GM18907 (cell line): ENCODE measurements at regions not wholly inside any gene's neighbourhood (a gene's known extent, or its start where the extent isn't known, plus 50 kb on each side); places are given as distances from the start of the nearest gene placed in this dataset.

Experiments used
- ATAC-seq: cut with Tn5 transposase; IDR thresholded peaks from one replicate; pipeline ENCODE4 v1.9.1; 2021; ENCODE audit warnings: mild to moderate bottlenecking, moderate library complexity; ENCODE audit not compliant: unreplicated experiment

DNA sequence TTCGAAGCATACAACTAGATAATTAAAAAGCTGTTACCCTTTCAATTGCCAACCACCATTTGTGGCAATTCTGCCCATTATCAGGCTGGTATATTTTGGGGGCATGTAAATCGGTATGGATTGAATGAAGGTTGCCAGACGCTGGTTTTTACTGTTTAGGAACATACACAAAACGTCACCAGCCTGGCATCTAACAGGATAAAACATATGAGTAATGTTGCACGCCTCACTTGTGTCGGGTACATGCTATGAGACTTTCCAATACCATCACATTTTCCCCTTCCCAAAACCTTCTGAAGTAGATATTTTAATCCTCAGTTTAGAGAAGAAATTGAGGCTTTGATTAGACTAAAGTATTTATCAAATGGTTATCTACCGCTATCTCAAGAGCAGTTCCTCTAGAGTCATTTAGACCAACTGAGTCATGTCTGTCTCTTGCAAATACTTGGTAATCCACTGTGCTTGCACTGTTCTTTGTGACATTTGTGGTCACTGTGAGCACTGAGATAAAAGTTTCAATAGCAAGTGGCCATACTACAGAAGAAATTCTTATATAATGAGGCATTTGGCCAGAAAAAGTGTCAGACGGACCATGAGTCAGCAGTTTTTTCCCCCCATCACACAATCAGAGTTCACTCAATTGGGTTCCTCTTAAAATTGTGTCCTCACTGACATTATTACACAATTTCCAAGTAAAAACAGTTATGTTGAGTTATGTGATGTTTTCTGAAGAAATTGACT, 498.7 kb downstream of the NXPH1 start:
- no peak for ATAC-seq

DNA sequence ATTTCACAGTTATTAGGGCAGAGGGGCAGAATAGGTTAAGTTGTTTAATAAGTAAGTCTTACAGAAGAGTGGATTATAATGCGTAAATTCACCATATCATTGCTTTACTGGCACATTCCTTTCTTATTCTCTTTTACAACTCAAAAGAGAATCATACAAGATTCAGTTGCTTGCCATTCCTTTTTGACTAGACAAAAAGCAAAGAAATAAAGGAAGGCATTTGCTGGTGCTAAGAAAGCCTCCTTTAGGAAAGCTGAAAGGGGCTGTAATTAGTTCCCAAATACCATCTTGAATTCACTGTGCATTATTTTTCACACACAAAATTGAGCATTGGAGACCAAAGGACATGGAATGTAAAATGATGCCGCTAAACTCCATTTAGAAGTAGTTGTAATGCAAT, 499.3 kb downstream of the NXPH1 start:
- ATAC-seq = no peak

DNA sequence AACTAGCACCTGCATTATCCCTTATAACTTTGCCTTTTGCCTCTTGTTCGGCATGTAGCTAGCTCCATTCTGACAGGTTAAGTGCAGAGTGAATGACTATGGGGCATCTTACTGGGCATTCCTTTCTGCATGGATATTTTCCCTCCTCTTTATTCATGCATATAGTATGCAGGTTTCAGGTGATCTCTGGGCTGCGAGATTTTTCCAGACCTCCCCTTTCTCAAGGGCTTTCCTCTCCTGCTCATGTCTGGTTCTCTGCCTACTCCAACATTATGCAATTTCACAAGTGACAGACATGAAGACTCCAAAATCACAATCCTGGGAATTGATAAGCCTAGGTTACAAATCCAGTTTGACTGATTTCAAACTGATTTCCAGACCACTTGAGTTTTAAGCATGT, 503.8 kb downstream of the NXPH1 start:
- ATAC-seq = no peak

DNA sequence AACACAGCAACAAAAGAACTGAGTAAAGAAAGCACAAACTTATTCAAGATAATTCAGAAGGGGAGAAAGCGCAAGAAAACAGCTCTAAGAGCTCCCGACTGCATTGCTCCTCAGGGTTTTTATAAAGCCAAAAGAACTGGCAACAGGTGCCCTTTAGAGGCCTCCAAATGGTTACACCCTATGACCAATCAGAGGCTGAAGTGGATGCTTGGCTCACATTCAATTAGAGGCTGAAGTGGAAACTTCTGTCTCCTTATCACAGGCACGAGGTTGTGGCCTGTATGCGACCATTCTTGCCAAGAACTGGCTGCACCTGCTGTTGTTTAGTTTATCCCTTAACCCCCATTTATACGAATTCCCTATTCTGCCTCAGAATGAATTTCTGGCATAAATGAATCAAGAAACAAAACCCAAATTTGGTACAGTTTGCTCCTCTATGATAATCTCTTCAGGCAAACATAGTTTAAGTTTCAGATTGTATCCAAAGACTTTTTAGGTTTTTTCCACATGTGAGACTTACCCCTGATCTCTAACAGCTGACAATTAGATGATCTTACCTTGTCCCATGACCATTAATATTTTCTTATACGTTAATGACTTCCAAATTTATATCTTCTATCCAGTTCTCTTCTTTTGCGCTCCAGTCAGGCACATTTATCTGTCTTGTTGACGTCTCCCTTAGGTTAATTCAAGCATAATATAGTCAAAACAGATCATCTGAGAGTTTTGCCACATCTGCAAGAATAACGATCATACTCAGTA, 504.8 kb downstream of the NXPH1 start:
- no peak for ATAC-seq

DNA sequence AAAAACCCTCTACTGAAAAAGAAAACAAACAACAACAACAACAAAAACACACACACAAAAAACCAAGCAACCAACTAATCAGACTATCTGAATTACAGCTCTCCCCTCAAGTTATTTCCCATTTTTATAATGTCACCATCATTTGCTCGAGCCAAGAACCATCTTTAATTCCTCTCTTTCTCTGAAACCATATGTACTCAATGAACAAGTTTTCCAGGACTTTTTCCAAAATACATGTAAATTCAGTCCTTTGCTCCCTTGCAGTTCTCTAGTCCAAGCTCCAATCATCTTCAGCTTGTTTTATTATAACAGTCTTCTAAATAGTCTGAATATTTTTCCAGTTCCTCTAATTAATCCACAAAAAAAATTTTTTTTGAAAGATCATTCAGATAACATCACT, 506.0 kb downstream of the NXPH1 start:
- ATAC-seq = no peak

DNA sequence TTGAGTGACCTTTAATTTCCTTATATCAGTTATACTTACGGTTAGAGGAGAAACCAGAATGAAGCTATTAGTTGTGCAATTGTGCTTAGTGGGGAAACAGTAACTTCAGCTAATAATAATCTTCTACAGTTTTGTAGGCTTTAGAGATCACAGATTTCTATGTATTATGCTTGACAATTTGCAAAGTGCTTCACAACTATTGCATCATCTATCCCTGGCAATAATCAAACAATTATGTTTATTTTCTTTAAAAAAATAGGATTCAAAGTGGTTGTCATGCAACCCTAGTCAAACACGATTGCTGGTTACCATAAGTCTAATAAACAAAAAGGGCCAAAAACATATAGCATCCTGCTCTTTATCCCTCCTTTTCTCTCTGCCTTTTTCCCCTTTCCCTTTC, 530.3 kb downstream of the NXPH1 start:
- no peak for ATAC-seq

DNA sequence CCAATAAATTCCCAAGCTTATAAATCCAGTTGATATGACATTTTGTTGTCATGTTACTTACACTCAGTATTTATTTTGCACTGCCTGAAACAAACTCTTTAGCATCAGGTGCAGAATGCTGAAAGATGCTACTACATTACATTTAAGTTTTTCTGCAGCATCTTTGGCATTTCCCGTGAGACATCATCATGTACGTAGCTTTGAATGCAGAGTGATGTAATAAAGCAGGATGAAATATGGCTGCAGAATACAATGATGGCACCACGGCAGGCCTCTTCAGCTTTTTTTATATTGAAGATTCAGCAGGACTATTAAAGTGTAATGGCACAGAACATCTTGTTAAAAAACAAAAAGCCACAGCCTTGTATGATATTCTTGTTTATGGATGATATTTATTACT, 531.8 kb downstream of the NXPH1 start:
- ATAC-seq = no peak

DNA sequence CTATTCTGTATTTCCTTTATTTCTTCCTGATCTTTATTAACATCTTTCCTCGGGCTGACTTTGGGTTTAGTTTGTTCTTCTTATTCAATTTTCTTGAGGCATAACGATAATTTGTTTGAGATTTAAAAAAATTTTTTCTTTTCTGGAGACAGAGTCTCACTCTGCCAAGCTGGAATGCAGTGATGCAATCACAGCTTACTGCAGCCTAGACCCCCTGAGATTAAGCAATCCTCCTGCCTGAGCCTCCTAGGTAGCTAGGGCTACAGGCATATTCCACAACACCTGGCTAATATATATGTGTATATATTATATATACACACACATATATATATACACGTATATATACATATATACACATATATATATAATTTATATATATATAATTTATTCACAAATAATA, 540.2 kb downstream of the NXPH1 start:
- ATAC-seq = no peak

DNA sequence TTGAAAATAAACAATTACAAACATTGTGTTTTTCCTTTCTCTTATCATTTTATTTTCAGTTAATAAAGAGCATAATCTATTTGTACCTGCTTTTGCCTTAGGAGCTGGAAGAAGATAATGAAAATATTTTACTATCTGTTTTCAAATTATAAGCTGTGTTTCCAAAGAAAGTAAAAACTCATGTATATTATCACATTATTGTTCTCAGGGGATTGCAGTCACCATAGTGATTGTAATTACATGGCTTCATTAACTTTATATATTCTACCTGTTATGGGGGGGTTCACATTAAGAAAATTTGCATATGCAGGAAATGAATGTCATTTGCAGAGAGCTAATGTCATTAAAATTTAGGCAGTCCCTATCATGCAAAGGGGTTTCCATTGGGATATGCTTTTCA, 542.3 kb downstream of the NXPH1 start:
- ATAC-seq = no peak

DNA sequence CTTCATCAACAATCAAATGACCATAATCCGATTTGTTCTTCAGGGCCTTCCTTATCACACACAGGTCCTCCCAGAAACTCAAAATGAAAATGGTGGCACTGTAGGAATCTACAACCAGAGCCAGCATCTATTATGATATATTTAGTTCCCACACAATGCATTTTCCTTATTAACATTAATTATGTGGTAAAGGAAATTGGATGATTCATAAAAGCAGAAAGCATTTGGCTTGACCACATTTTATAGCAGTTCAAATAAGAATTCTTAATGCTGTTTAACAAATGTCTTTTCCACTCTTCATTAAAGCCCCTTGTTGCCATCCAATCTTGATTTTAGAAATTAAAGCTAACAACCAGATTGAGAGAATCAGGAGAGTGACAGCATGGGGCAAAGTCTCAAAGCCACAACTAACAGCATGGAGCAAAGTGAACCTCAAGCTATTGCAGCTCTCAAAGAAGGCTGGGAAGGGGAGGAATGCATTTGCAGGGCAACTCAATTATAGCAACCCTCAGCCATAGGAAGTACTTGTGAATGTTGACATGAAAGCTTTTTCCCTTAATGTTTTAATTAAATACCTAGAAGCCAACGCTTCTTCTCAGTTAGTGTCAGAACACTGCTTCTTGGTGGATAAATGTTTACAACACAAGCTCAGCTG, 549.1 kb downstream of the NXPH1 start:
- no peak for ATAC-seq

DNA sequence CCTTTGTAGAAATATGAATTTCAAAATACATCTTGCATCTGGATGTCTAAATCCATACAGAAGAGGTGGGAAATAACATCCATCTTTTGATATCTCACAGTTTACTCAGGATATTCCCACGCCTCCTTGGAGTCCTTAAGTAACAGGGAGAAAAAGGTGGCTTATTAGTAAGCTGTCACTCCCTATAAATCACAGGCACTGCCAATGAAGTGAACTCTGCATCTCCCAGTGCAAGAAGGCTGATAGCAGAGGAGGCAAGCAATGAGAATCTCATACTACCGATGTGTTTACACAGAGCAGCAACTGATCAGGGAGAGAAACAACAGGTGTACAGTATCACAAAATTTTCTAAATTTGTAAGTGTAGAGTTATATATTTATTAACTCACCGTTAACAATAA, 551.8 kb downstream of the NXPH1 start:
- ATAC-seq = no peak

DNA sequence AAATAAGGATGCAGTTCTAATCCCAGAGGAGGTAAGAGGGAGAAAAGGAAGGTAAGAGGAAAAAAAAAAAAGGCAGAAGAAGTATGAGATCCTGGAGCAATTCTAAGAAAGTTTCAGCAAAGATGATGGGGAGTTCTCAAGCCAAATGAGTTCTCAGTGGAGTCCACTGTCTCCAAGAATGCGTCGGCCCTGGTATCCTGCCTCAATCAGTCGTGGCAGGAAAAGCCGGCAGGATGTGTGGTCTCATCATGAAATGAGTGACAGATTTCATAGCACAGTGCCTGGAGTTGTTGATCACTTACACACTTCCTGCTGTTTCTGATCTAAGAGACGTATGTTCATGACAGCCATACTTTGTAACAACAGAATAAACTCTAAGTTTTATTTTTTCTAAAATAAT, 554.9 kb downstream of the NXPH1 start:
- ATAC-seq = no peak

DNA sequence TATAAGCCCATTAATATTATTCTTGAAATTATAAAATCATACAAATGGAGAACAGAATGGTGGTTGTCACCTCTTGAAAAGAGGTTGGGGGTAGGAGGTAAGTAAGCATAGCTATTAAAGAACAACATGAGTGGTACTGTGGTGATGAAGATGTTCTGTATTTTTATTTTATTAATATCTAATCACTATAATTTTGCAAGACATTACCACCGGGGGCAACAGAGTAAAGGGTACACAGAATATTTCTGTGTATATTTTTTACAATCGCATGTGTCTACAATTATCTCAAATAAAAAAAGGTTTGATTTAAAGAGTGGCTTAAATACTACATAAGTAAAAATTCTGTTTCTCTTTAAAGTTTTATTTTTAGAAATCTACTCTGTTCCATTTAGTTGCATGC, 557.8 kb downstream of the NXPH1 start:
- no peak for ATAC-seq

DNA sequence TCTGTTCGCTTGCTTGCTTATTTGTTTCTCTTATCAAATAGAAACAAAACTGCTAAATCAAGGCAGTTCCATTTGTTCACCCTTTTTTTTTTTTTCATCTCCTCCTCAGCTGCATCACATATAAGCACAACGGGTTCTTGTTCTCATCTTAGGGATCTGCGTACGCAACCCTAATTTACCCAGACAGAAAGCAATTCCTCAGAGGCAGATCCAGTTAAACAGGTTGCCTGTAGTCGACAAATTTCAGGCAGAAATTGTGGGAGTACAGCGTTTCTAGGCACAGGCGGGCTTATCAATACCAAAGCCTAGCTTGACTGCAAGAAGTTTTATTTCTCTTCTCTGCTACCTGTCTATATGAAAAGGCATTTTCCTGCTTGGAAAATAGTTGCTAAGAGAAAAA, 565.4 kb downstream of the NXPH1 start:
- ATAC-seq = no peak

DNA sequence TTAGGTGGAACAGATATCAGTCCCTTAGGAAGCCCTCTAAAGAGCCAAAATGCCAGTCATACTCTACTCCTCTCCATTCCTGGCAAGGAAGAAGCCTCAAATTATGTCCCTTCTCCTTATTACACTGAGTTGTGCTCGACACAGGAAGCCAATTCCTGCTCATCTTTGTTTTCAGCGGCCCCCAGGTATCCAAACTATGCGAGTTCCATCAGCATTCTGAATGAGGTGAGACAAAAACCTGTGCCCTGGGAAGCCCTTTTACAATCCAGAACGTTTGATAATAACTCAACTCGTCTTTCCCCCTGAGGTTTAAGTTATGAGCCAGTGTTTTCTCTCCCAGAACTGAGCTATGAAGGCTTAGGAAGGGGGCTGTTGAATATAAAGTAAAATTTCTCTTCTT, 580.5 kb downstream of the NXPH1 start:
- no peak for ATAC-seq

DNA sequence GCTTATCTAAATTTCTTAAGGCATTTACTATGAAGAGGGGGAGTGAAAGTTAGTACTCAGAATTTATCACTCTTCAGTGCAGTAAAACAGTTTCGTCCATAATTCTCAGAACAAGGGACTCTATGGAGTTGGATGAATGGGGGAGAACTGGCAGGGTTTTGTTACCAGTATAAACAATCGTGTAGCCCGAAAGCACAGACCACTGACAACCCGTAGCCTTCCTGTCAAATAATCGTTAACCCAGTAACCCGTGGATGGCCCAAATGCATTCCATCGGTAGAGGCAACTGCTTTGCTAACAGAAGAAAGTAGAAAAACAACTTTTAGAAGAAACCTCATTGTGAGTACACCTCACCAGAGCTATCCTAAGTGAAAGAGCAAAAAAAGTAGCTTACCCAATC, 583.9 kb downstream of the NXPH1 start:
- ATAC-seq = no peak

DNA sequence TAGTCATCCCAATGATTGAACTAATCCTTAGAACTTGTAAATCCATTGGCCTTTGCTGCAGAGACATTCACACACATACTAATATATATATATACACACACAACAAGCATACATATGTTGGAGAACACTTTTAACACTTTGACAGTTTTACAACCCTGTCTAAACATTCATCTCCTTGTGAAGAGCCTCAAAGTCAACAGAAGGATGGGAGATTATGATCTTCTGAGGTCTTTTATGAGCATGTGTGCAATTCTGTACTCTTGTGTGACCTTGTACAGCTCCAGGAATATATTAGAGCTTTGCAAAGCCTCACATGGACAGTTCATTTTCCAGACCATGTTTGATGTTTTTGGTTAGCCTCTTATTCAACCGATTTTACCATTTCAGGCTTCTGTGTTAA, 589.0 kb downstream of the NXPH1 start:
- ATAC-seq = no peak

DNA sequence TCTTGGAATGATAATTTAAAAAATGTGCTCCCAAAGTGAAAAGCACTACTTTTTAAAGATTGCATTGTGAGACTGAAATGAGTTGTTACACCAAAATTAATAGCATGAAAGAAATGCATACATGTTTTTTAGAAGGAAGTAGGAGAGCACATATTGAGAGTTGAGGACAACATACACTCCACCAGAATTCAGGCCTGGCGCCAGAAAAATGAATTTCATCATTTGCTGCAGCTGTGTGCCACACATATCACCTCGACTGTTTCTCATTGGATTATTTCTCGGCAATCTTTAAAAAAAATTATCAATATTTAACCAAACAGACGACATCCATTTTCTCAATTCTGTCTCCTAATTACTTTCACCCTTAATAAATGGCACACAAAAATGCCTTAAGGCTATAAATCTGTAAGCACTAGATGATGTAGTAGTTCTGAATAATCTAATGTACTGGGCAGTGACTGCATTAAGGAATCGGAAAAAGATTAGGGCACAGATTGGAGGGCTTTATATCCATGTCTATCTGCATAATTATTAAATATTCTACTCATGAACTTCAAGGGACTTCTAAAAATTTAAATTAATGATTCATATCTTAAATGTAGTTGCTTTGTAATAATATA, 590.4 kb downstream of the NXPH1 start:
- ATAC-seq = no peak

DNA sequence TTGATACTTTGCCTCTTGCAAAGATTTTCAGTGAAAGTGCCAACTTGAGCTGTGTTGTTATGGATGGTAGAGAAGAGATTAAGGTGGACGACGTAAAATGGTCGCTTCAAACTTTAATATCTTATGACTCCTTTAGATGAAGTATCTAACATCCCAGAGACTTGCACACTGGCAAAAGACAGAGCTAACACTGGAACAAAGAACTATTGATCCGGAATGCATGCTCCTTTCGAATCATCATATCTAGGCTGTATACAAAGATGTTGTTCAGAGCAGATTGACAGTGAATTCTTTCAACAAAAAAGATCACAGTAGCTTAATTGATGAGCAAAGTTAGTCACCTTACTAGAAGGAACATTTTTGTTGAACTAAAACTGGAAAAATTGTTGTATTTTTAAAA, 592.7 kb downstream of the NXPH1 start:
- ATAC-seq = no peak

DNA sequence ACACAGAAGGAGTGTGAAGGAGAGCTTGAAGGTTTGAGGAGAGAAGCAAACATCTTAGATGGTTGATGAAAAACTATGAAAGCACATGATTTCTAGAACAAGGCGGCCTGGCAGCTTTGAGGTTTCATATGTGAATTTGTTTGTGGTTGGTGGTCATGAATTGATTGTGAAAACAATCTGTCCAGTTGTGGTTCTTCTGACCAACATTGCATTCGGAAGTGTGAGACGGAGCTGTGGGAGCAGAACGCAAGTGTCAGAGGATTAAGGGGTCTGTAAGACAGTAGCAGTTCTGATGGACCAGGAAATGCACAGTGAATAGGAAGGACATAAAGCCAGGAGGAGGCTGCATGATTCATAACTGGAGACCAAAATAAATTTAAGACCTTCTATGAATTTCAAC, 594.6 kb downstream of the NXPH1 start:
- no peak for ATAC-seq

DNA sequence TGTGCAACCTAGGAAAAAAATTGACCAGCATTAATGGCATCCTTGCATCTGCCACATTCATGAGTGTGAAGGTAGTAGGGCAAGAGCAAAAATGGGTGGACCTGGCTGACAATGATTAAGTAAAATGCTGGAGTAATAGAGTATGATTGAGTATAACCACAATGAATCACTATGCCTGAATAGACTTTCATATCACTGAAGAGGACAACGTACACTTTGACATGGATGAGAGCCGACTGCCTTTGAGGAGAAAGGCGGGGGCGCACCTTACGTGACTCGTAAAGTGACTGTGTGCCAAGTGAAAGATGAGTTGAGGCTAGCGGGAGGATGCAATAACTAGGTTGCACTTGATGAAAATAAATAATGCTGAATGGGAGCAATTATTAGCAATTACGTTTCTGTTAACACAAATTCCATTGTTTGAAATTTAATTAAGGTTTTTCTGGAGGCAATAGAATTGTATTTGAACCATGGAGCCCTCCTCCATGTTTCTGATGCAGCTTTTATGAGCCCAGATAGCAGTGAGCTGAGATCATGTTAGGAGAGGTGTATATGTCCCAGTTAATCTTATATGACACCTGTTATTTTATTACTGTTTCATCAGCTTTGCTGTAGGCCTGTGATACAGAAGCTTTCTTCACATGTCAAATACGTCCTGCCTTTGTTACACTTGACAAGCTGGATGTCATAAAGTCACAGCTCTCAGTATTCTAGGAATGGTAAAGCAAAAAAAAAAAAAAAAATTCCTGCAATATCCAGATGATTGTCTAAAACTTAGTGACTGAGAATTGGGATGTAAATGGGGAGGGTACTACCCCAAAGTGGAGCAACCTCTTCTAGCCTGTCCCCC, 596.5 kb downstream of the NXPH1 start:
- no peak for ATAC-seq
